B cell (primary cell): ENCODE measurements at regions not wholly inside any gene's neighbourhood (a gene's known extent, or its start where the extent isn't known, plus 50 kb on each side); places are given as distances from the start of the nearest gene placed in this dataset.

ENCODE experiments used
- ATAC-seq: fragments of 200-7000 bp; cut with Tn5 transposase; one replicate; pipeline ENCODE4 v1.10.0; 2021; ENCODE audit warnings: low read depth, mild to moderate bottlenecking, moderate number of reproducible peaks, moderate library complexity
- CTCF ChIA-PET: fragments of 350-600 bp; sonication (Branson Sonifier 250); formaldehyde crosslinking; loops from one replicate; lab custom pipeline; 2021; ENCODE audit warnings: antibody characterized with exemption, inconsistent platforms; lab: Charles Lee
- POLR2A ChIA-PET: fragments of 350-600 bp; sonication (Branson Sonifier 250); formaldehyde crosslinking; loops from one replicate; lab custom pipeline; 2021; ENCODE audit warnings: antibody characterized with exemption; lab: Charles Lee
- DNase-seq: peaks from one replicate; pipeline ENCODE4 v3.0.0; 2013
- H2AFZ ChIP-seq: 2 replicates; pipeline ENCODE4 v1.6.1; 2012; ENCODE audit warnings: mild to moderate bottlenecking, low read depth, low read length; ENCODE audit not compliant: insufficient read depth, poor library complexity, severe bottlenecking
- H3K27ac ChIP-seq, 2 donors: 1 replicate in 1 of 2; 2 replicates in 1 of 2; pipeline ENCODE4 v1.5.1; 2012 to 2013; ENCODE audit warnings: low read length in 2 of 2, mild to moderate bottlenecking in 2 of 2, moderate library complexity in 1 of 2
- H3K27me3 ChIP-seq, 4 experiments: fragments of 200-600 bp in 1 of 4; sonication (generic) in 1 of 4; replicated peaks in 1 of 4; 1 replicate in 2 of 4; 2 replicates in 2 of 4; pipeline versions ENCODE4 v1.6.1 to v1.7.0; 2013 to 2016; ENCODE audit warnings: low read length in 3 of 4, mild to moderate bottlenecking in 2 of 4, mixed read lengths in 1 of 4, moderate library complexity in 1 of 4; ENCODE audit not compliant: insufficient read depth in 4 of 4, control insufficient read depth in 3 of 4; ENCODE audit errors: control extremely low read depth in 1 of 4
- H3K36me3 ChIP-seq, 2 experiments: replicated peaks in 1 of 2; 1 replicate in 1 of 2; 2 replicates in 1 of 2; pipeline versions ENCODE4 v1.6.1 to v1.7.1; 2013; ENCODE audit warnings: low read length in 1 of 2; ENCODE audit not compliant: insufficient read depth in 2 of 2, control insufficient read depth in 1 of 2; ENCODE audit errors: control extremely low read depth in 1 of 2, extremely low read depth in 1 of 2
- H3K4me1 ChIP-seq, 2 donors: fragments of 200-600 bp in 1 of 2; sonication (generic) in 1 of 2; 1 replicate in 1 of 2; 2 replicates in 1 of 2; pipeline versions ENCODE4 v1.5.1 to v1.6.1; 2013 to 2017; ENCODE audit warnings: low read length in 2 of 2; ENCODE audit not compliant: control insufficient read depth in 2 of 2, insufficient read depth in 2 of 2
- H3K4me2 ChIP-seq: replicated peaks from 2 replicates; pipeline ENCODE3; 2012; ENCODE audit warnings: mild to moderate bottlenecking, low read depth, low read length; ENCODE audit not compliant: poor library complexity, severe bottlenecking
- H3K4me3 ChIP-seq, 5 experiments: fragments of 200-600 bp in 1 of 5; sonication (generic) in 1 of 5; 1 replicate in 3 of 5; 2 replicates in 2 of 5; pipeline versions ENCODE4 v1.5.1 to v1.7.0; 2011 to 2016; ENCODE audit warnings: low read length in 4 of 5, mild to moderate bottlenecking in 4 of 5, low read depth in 2 of 5, control low read depth in 1 of 5, moderate library complexity in 1 of 5; ENCODE audit not compliant: insufficient read depth in 1 of 5; ENCODE audit errors: control extremely low read depth in 1 of 5, extremely low read depth in 1 of 5
- H3K79me2 ChIP-seq: fragments of 200-600 bp; sonication (generic); one replicate; pipeline ENCODE4 v1.6.0; 2016; ENCODE audit warnings: low read length; ENCODE audit not compliant: control insufficient read depth, insufficient read depth
- H3K9ac ChIP-seq: fragments of 200-600 bp; sonication (generic); 2 replicates; pipeline ENCODE4 v1.6.1; 2017; ENCODE audit warnings: mild to moderate bottlenecking, low read length, moderate library complexity
- H3K9me3 ChIP-seq, 3 donors: one replicate each; pipeline versions ENCODE4 v1.6.1 to v1.7.1; 2013; ENCODE audit warnings: low read length in 2 of 3; ENCODE audit not compliant: control insufficient read depth in 2 of 3, insufficient read depth in 1 of 3; ENCODE audit errors: control extremely low read depth in 1 of 3
- H4K20me1 ChIP-seq: 2 replicates; pipeline ENCODE4 v1.6.0; 2012; ENCODE audit warnings: mild to moderate bottlenecking, low read length; ENCODE audit not compliant: insufficient read depth, control insufficient read depth, poor library complexity, severe bottlenecking
- H3K27ac Mint-ChIP-seq: one replicate; pipeline ENCODE4 v1.8.0; 2021; ENCODE audit warnings: mixed read lengths
- H3K27me3 Mint-ChIP-seq: one replicate; pipeline ENCODE4 v1.8.0; 2021; ENCODE audit warnings: mixed read lengths
- H3K4me1 Mint-ChIP-seq: one replicate; pipeline ENCODE4 v1.8.0; 2021; ENCODE audit warnings: mixed read lengths
- H3K4me3 Mint-ChIP-seq: one replicate; pipeline ENCODE4 v1.8.0; 2021; ENCODE audit warnings: mixed read lengths
- H3K9me3 Mint-ChIP-seq: one replicate; pipeline ENCODE4 v1.8.0; 2022; ENCODE audit warnings: mixed read lengths; ENCODE audit not compliant: insufficient read depth
- CTCF ChIP-seq: fragments of 200-600 bp; IDR thresholded peaks from one replicate; pipeline ENCODE4 v1.8.0; 2022; ENCODE audit warnings: antibody characterized with exemption, mild to moderate bottlenecking
- EZH2 ChIP-seq: IDR thresholded peaks from 2 replicates; pipeline ENCODE4 v1.6.1; 2012; ENCODE audit warnings: borderline replicate concordance, low read depth, mild to moderate bottlenecking, moderate library complexity, low read length; ENCODE audit not compliant: insufficient read depth, poor library complexity, severe bottlenecking
- WGBS: methylation state at CpG from one replicate; pipeline ENCODE4 v1.1.5; 2013; ENCODE audit warnings: missing lambda C conversion rate; ENCODE audit not compliant: insufficient coverage; 5-methylcytosine and 5-hydroxymethylcytosine counted together
- intact Hi-C: fragments of 100-400 bp; cut with micrococcal nuclease; formaldehyde crosslinking; loops from one replicate; pipeline ENCODE4 v1.10.0; 2022

GRCh38 chr3:144455841-144456440, 484.3 kb downstream of the DIPK2A start:
- H3K4me2 ChIP-seq = no peak overlapping the region
- H3K79me2 ChIP-seq = no peaks in the 10 kb centered on the region
- Mint-ChIP-seq H3K9me3 (no peaks in the 10 kb centered on the region), H3K27me3 (peaks cover 5% of the 10 kb centered on the region), H3K4me3 (no peak overlapping the region), H3K4me1 (no peaks in the 10 kb centered on the region), H3K27ac (no peak overlapping the region)
- DNase-seq (no peak), ATAC-seq (no peak)
- no CpG with 5 or more reads among the region's 5 CpGs for WGBS
- no peak overlapping the region for H3K9ac ChIP-seq
- POLR2A ChIA-PET = no interaction called here
- intact Hi-C loops = no loop called here
- H3K9me3 ChIP-seq = no peaks in the 10 kb centered on the region
- CTCF ChIA-PET = no interaction called here
- no peaks in the 10 kb centered on the region for H3K4me1 ChIP-seq
- H3K27ac ChIP-seq = no peak overlapping the region
- H3K27me3 ChIP-seq = no peaks in the 10 kb centered on the region
- no peaks in the 10 kb centered on the region for H4K20me1 ChIP-seq
- TF ChIP-seq CTCF (no peak), EZH2 (no peak)
- H3K36me3 ChIP-seq = no peaks in the 10 kb centered on the region
- no peak overlapping the region for H2AFZ ChIP-seq
- no peak overlapping the region for H3K4me3 ChIP-seq

- H3K27me3 ChIP-seq = no peaks in the 10 kb centered on the region
- no peaks in the 10 kb centered on the region for H3K79me2 ChIP-seq
- H3K4me3 Mint-ChIP-seq = no peak overlapping the region
- no peak overlapping the region for H2AFZ ChIP-seq
- no peaks in the 10 kb centered on the region for H3K9me3 Mint-ChIP-seq
- DNase-seq (no peak), ATAC-seq (no peak)
- no peaks in the 10 kb centered on the region for H3K36me3 ChIP-seq
- no peaks in the 10 kb centered on the region for H3K4me1 ChIP-seq
- no peak overlapping the region for H3K27ac Mint-ChIP-seq
- no peaks in the 10 kb centered on the region for H3K9me3 ChIP-seq
- no peak overlapping the region for H3K4me3 ChIP-seq
- intact Hi-C loops = no loop called here
- CTCF ChIA-PET = no interaction called here
- peaks cover 5% of the 10 kb centered on the region for H3K27me3 Mint-ChIP-seq
- no peak overlapping the region for H3K9ac ChIP-seq
- POLR2A ChIA-PET = no interaction called here
- TF ChIP-seq EZH2 = no peak
- no peak for TF ChIP-seq CTCF
- H4K20me1 ChIP-seq = no peaks in the 10 kb centered on the region
- H3K4me1 Mint-ChIP-seq = no peaks in the 10 kb centered on the region
- no peak overlapping the region for H3K27ac ChIP-seq
- H3K4me2 ChIP-seq = no peak overlapping the region
Observed at GRCh38 chr3:144457758-144458157, 486.1 kb downstream of the DIPK2A start.
